Stimulated activated CD4-positive, alpha-beta T cell treated with anti-CD3 and anti-CD28 coated beads, Interleukin-12 subunit alpha, Interleukin-12 subunit beta, amount 100 ng/mL, for 48 hours (primary cell): ENCODE measurements at regions not wholly inside any gene's neighbourhood (a gene's known extent, or its start where the extent isn't known, plus 50 kb on each side); places are given as distances from the start of the nearest gene placed in this dataset.

Experiments
- DNase-seq, 3 donors: peaks; one replicate each; pipeline ENCODE4 v3.0.0-alpha.2; 2020; ENCODE audit warnings: low read depth in 2 of 3, low spot score in 1 of 3

- no peak for DNase-seq
Measured at GRCh38 chr14:86543521-86543920, 1013.6 kb downstream of the FLRT2 start.

- DNase-seq = no peak
Measured at GRCh38 chr14:86541972-86542371, 1012.0 kb downstream of the FLRT2 start.

GRCh38 chr14:86540636-86541247 is 1010.8 kb downstream of the FLRT2 start:
- no peak for DNase-seq

GRCh38 chr14:86539361-86540070 is 1009.6 kb downstream of the FLRT2 start:
- DNase-seq = no peak

GRCh38 chr14:86533834-86534233 is 1003.9 kb downstream of the FLRT2 start:
- no peak for DNase-seq

- no peak for DNase-seq
Measured at GRCh38 chr14:86532219-86532618, 1002.3 kb downstream of the FLRT2 start.

- no peak for DNase-seq
Measured at GRCh38 chr14:86530457-86530856, 1000.5 kb downstream of the FLRT2 start.

GRCh38 chr14:86527312-86527711 is 997.4 kb downstream of the FLRT2 start:
- DNase-seq = no peak

- no peak for DNase-seq
Measured at GRCh38 chr14:86525673-86526072, 995.7 kb downstream of the FLRT2 start.

- DNase-seq = no peak
Measured at GRCh38 chr14:86521843-86522242, 991.9 kb downstream of the FLRT2 start.

GRCh38 chr14:86521031-86521730 is 991.2 kb downstream of the FLRT2 start:
- no peak for DNase-seq

- no peak for DNase-seq
Measured at GRCh38 chr14:86518298-86518697, 988.4 kb downstream of the FLRT2 start.

- DNase-seq = no peak
Measured at GRCh38 chr14:86515195-86515594, 985.3 kb downstream of the FLRT2 start.

- no peak for DNase-seq
Measured at GRCh38 chr14:86513564-86513963, 983.6 kb downstream of the FLRT2 start.

- DNase-seq = no peak
Measured at GRCh38 chr14:86513056-86513455, 983.1 kb downstream of the FLRT2 start.

GRCh38 chr14:86510491-86510890 is 980.5 kb downstream of the FLRT2 start:
- DNase-seq = no peak

GRCh38 chr14:86505808-86506207 is 975.9 kb downstream of the FLRT2 start:
- DNase-seq = no peak

GRCh38 chr14:86501611-86502010 is 971.7 kb downstream of the FLRT2 start:
- no peak for DNase-seq

GRCh38 chr14:86491743-86492142 is 961.8 kb downstream of the FLRT2 start:
- DNase-seq = no peak

- DNase-seq = no peak
Measured at GRCh38 chr14:86481104-86481503, 951.2 kb downstream of the FLRT2 start.

GRCh38 chr14:86464341-86464740 is 934.4 kb downstream of the FLRT2 start:
- no peak for DNase-seq

- DNase-seq = peak in 1 of 3 donors; percentile 1
Measured at GRCh38 chr14:86462193-86462753, 932.3 kb downstream of the FLRT2 start.
